HCT116 (cell line): ENCODE measurements at regions not wholly inside any gene's neighbourhood (a gene's known extent, or its start where the extent isn't known, plus 50 kb on each side); places are given as distances from the start of the nearest gene placed in this dataset.

Experiments used
- EZH2 ChIP-seq: fragments of 200-600 bp; sonication (generic); IDR thresholded peaks from 2 replicates; pipeline ENCODE4 v1.6.1; 2017; ENCODE audit warnings: antibody characterized with exemption, mixed run types
- JUND ChIP-seq: IDR thresholded peaks from 2 replicates; pipeline ENCODE4 v1.6.1; 2012
- POLR2A ChIP-seq: IDR thresholded peaks from 2 replicates; pipeline ENCODE4 v1.7.0; 2011; ENCODE audit warnings: borderline replicate concordance; ENCODE audit not compliant: insufficient read depth, insufficient read length; ENCODE audit errors: extremely low read depth
- POLR2AphosphoS5 ChIP-seq: IDR thresholded peaks from 2 replicates; pipeline ENCODE4 v1.6.1; 2011; ENCODE audit warnings: mild to moderate bottlenecking, low read depth, low read length, moderate library complexity
- RAD21 ChIP-seq: IDR thresholded peaks from 2 replicates; pipeline ENCODE4 v1.6.1; 2012; ENCODE audit warnings: low read depth, mild to moderate bottlenecking
- YY1 ChIP-seq: IDR thresholded peaks from 2 replicates; pipeline ENCODE4 v1.6.1; 2011; ENCODE audit warnings: low read length, low read depth, moderate library complexity, mild to moderate bottlenecking; ENCODE audit not compliant: insufficient replicate concordance; ENCODE audit errors: extremely low read depth
- ZNF274 ChIP-seq: fragments of 200-500 bp; sonication (Bioruptor generic); IDR thresholded peaks from 2 replicates; pipeline ENCODE4 v1.6.1; 2014; ENCODE audit warnings: mild to moderate bottlenecking, low read depth, low read length, inconsistent platforms
- TF ChIP-seq, protein P1 (sequence below), 3 experiments: fragments of 200-600 bp in 1 of 3; sonication (generic) in 1 of 3; IDR thresholded peaks in 2 of 3; conservative IDR thresholded peaks in 1 of 3; 2 replicates each; pipeline ENCODE4 v1.5.1; 2012 to 2017; ENCODE audit warnings: low read depth in 2 of 3, low read length in 2 of 3, antibody characterized with exemption in 1 of 3, borderline replicate concordance in 1 of 3, control low read depth in 1 of 3, mild to moderate bottlenecking in 1 of 3, mixed read lengths in 1 of 3, mixed run types in 1 of 3, moderate library complexity in 1 of 3; ENCODE audit not compliant: insufficient read depth in 1 of 3
- TF ChIP-seq, protein P2 (sequence below): IDR thresholded peaks from 2 replicates; pipeline ENCODE4 v1.6.1; 2012; ENCODE audit warnings: low read depth

- TF ChIP-seq ZNF274 (no peak), POLR2A (no peak), POLR2AphosphoS5 (no peak), YY1 (no peak), RAD21 (no peak), EZH2 (no peak), JUND (no peak)
- TF ChIP-seq, protein P1, sequence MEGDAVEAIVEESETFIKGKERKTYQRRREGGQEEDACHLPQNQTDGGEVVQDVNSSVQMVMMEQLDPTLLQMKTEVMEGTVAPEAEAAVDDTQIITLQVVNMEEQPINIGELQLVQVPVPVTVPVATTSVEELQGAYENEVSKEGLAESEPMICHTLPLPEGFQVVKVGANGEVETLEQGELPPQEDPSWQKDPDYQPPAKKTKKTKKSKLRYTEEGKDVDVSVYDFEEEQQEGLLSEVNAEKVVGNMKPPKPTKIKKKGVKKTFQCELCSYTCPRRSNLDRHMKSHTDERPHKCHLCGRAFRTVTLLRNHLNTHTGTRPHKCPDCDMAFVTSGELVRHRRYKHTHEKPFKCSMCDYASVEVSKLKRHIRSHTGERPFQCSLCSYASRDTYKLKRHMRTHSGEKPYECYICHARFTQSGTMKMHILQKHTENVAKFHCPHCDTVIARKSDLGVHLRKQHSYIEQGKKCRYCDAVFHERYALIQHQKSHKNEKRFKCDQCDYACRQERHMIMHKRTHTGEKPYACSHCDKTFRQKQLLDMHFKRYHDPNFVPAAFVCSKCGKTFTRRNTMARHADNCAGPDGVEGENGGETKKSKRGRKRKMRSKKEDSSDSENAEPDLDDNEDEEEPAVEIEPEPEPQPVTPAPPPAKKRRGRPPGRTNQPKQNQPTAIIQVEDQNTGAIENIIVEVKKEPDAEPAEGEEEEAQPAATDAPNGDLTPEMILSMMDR (IDR thresholded peaks at IDR 0.05 in 2 of 3, conservative IDR thresholded peaks at IDR 0.05 in 1 of 3; ENCODE audit: borderline replicate concordance in 1 of 3, insufficient read depth in 1 of 3, low read depth in 2 of 3, low read length in 2 of 3), result no peak
- TF ChIP-seq, protein P2, sequence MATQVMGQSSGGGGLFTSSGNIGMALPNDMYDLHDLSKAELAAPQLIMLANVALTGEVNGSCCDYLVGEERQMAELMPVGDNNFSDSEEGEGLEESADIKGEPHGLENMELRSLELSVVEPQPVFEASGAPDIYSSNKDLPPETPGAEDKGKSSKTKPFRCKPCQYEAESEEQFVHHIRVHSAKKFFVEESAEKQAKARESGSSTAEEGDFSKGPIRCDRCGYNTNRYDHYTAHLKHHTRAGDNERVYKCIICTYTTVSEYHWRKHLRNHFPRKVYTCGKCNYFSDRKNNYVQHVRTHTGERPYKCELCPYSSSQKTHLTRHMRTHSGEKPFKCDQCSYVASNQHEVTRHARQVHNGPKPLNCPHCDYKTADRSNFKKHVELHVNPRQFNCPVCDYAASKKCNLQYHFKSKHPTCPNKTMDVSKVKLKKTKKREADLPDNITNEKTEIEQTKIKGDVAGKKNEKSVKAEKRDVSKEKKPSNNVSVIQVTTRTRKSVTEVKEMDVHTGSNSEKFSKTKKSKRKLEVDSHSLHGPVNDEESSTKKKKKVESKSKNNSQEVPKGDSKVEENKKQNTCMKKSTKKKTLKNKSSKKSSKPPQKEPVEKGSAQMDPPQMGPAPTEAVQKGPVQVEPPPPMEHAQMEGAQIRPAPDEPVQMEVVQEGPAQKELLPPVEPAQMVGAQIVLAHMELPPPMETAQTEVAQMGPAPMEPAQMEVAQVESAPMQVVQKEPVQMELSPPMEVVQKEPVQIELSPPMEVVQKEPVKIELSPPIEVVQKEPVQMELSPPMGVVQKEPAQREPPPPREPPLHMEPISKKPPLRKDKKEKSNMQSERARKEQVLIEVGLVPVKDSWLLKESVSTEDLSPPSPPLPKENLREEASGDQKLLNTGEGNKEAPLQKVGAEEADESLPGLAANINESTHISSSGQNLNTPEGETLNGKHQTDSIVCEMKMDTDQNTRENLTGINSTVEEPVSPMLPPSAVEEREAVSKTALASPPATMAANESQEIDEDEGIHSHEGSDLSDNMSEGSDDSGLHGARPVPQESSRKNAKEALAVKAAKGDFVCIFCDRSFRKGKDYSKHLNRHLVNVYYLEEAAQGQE, result no peak
These were observed 419.4 kb downstream of the MEIS1 start for GRCh38 chr2:66854298-66854697.
